GM12873 (cell line): ENCODE measurements at regions not wholly inside any gene's neighbourhood (a gene's known extent, or its start where the extent isn't known, plus 50 kb on each side); places are given as distances from the start of the nearest gene placed in this dataset.

ENCODE experiments used
- TF ChIP-seq, protein P1 (sequence below): IDR thresholded peaks from 2 replicates; pipeline ENCODE4 v1.5.1; 2012; ENCODE audit warnings: low read depth, mild to moderate bottlenecking, moderate library complexity, low read length, control low read depth; ENCODE audit not compliant: insufficient read depth; ENCODE audit errors: missing control alignments

DNA sequence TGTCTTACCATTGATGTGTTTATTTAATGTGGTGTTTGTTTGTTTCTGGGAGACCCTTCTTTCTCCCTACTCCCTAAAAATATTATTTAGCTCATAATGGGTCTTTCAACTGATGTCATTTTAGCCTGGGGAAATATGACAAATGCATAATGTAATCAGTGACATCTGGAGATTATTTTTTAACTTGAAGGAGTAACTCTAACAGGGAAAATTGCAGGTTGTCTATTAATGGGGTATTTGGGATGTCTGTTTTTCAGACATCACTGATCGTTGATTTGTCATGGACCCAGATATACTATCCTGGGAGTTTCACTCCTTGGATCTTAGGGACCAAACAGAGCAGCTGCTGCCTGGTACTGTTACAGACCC is 230.4 kb downstream of the LOXHD1 start:
- TF ChIP-seq, protein P1, sequence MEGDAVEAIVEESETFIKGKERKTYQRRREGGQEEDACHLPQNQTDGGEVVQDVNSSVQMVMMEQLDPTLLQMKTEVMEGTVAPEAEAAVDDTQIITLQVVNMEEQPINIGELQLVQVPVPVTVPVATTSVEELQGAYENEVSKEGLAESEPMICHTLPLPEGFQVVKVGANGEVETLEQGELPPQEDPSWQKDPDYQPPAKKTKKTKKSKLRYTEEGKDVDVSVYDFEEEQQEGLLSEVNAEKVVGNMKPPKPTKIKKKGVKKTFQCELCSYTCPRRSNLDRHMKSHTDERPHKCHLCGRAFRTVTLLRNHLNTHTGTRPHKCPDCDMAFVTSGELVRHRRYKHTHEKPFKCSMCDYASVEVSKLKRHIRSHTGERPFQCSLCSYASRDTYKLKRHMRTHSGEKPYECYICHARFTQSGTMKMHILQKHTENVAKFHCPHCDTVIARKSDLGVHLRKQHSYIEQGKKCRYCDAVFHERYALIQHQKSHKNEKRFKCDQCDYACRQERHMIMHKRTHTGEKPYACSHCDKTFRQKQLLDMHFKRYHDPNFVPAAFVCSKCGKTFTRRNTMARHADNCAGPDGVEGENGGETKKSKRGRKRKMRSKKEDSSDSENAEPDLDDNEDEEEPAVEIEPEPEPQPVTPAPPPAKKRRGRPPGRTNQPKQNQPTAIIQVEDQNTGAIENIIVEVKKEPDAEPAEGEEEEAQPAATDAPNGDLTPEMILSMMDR, result no peak
